Mammary epithelial cell (primary cell): ENCODE measurements at regions not wholly inside any gene's neighbourhood (a gene's known extent, or its start where the extent isn't known, plus 50 kb on each side); places are given as distances from the start of the nearest gene placed in this dataset.

ENCODE experiments used
- CTCF ChIP-seq, 2 donors: IDR thresholded peaks in 1 of 2; conservative IDR thresholded peaks in 1 of 2; 2 replicates each; pipeline ENCODE4 v1.5.1; 2011 to 2012; ENCODE audit warnings: inconsistent platforms in 2 of 2, low read length in 2 of 2, mild to moderate bottlenecking in 2 of 2, control low read depth in 1 of 2, low read depth in 1 of 2; ENCODE audit not compliant: insufficient read depth in 1 of 2; ENCODE audit errors: extremely low read depth in 1 of 2
- EZH2 ChIP-seq: IDR thresholded peaks from 2 replicates; pipeline ENCODE4 v1.6.1; 2012; ENCODE audit warnings: low read length, inconsistent platforms, borderline replicate concordance

- TF ChIP-seq CTCF (conservative IDR thresholded peaks at IDR 0.05 in 1 of 2, IDR thresholded peaks at IDR 0.05 in 1 of 2; ENCODE audit: extremely low read depth in 1 of 2, insufficient read depth in 1 of 2, low read depth in 1 of 2, low read length in 2 of 2) (no peak), EZH2 (no peak)
These were observed 601.0 kb upstream of the GCFC2 start for GRCh38 chr2:76311728-76312127.
